ENCODE measurements at regions not wholly inside any gene's neighbourhood (a gene's known extent, or its start where the extent isn't known, plus 50 kb on each side); places are given as distances from the start of the nearest gene placed in this dataset.

- no peak for TF ChIP-seq E2F1 (CRISPR knock-in tag; IDR thresholded peaks at IDR 0.05)
- no peak for TF ChIP-seq CTCF (IDR thresholded peaks at IDR 0.05)
- no peak for TF ChIP-seq ATF1 (CRISPR knock-in tag; IDR thresholded peaks at IDR 0.05)
- no peak for TF ChIP-seq JUN (CRISPR knock-in tag; IDR thresholded peaks at IDR 0.05)
- no peak for TF ChIP-seq ETV6 (CRISPR knock-in tag; IDR thresholded peaks at IDR 0.05)
- TF ChIP-seq ESRRA (CRISPR knock-in tag; IDR thresholded peaks at IDR 0.05; ENCODE audit: borderline replicate concordance): no peak
- no peak for TF ChIP-seq FOXK1 (CRISPR knock-in tag; IDR thresholded peaks at IDR 0.05)
- no peak for TF ChIP-seq ZSCAN18 (CRISPR knock-in tag; IDR thresholded peaks at IDR 0.05)
- no peak for TF ChIP-seq ZBTB43 (CRISPR knock-in tag; IDR thresholded peaks at IDR 0.05)
- TF ChIP-seq USF2 (CRISPR knock-in tag; IDR thresholded peaks at IDR 0.05): no peak
- TF ChIP-seq MYBL2 (CRISPR knock-in tag; IDR thresholded peaks at IDR 0.05): no peak
- no peak for TF ChIP-seq SP1 (CRISPR knock-in tag; conservative IDR thresholded peaks at IDR 0.05)
- TF ChIP-seq NR1H2 (CRISPR knock-in tag; IDR thresholded peaks at IDR 0.05): no peak
Observed at GRCh38 chr1:117289316-117289870, 77.9 kb upstream of the MAN1A2 start.

Measured in WTC11 (cell line).